ENCODE measurements at regions not wholly inside any gene's neighbourhood (a gene's known extent, or its start where the extent isn't known, plus 50 kb on each side); places are given as distances from the start of the nearest gene placed in this dataset.

DNA sequence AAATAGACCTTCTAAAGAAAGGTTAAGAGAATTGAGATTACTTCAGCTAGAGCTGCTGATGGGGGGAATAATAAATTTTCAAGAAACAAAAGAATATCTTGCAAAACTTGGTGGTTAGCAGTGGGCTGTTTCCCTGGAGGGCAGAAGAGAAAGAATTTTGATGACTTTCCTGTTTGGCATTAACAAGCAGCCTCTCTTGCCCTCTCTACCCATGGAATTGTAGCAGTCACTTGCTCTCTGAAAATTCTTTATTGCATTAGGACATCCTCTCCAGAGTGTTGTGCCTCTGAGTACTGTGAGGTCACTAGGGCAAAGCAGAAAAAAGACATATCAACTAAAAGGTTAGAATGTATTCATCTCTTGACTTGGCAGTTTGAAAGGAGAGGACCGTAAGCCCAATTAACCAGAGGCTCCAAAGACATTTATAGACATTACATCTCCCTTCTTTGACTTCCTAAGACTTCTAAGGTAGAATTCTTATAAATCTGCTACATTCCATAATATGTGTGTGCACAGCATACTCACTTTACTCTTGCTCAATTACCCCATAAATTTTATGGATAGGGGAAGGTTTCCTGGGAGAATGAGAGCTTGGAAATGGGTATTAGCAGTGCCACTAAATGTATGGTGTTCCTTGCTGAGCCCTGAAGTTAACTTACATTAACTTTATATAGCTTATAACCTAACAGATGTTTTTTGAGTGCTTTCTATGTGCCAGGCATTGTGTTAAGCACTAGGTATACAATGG, 215.3 kb downstream of the KIF20B start:
- no peak overlapping the region for H3K4me3 ChIP-seq
- no peaks in the 10 kb centered on the region for H3K9me3 ChIP-seq (ENCODE audit: low read depth, low read length)
- H3K9ac ChIP-seq (ENCODE audit: insufficient read length), result no peak overlapping the region
- TF ChIP-seq POLR2AphosphoS5 (IDR thresholded peaks at IDR 0.05; ENCODE audit: borderline replicate concordance, low read depth, low read length) (no peak), FOXP2 (optimal IDR thresholded peaks at IDR 0.05; ENCODE audit: control extremely low read depth, extremely low read length, insufficient read depth) (no peak), EZH2 (IDR thresholded peaks at IDR 0.05) (no peak)
- H3K27ac ChIP-seq, result no peak overlapping the region
- peak; percentile 34 for DNase-seq (ENCODE audit: low read depth, low spot score)
- H3K36me3 ChIP-seq (ENCODE audit: insufficient read depth, low read length), result no peaks in the 10 kb centered on the region

DNA sequence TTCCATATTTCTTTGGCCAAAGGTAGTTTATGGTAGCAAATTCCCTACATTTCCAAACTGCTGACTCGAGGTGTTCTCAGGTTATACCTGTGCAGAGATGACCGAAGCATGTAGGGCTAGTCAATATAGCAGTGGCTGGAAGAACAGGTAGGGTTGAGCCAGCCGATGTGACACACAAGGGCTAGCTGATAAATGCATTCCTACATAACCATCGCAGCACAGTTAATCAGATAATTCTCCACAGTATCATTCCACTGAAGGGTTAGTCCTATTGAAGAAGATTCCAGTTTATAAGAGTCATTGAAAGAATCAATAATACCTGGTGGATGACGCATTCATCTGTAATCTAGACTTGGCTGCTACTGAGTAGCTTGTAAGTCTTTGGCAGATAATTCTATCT, 220.0 kb downstream of the KIF20B start:
- Histone ChIP-seq H3K27ac (no peak overlapping the region), H3K4me3 (no peak overlapping the region), H3K9ac (ENCODE audit: insufficient read length) (no peak overlapping the region), H3K36me3 (ENCODE audit: insufficient read depth, low read length) (no peaks in the 10 kb centered on the region), H3K9me3 (ENCODE audit: low read depth, low read length) (no peaks in the 10 kb centered on the region)
- DNase-seq (ENCODE audit: low read depth, low spot score), result no peak
- TF ChIP-seq FOXP2 (optimal IDR thresholded peaks at IDR 0.05; ENCODE audit: control extremely low read depth, extremely low read length, insufficient read depth), result no peak
- TF ChIP-seq EZH2 (IDR thresholded peaks at IDR 0.05), result no peak
- no peak for TF ChIP-seq POLR2AphosphoS5 (IDR thresholded peaks at IDR 0.05; ENCODE audit: borderline replicate concordance, low read depth, low read length)

DNA sequence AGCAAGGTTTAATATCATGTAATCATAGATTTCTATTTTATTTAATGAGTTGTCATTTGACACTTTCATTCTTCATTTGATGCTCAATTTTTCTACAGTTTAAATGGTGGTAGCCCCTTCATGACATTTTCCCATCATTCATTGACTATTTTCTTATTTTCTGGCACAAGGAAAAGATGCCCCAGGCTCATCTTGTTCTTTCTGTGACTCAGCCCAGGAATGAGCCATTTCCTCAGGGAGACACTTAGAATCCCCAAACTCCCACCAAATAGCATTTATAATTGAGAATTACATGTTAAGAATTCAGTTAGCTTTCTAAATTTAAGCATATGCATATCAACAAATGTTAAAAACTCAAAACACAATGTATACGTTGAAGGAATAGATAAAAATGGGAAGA, 222.3 kb downstream of the KIF20B start:
- DNase-seq (ENCODE audit: low read depth, low spot score), result no peak
- TF ChIP-seq FOXP2 (optimal IDR thresholded peaks at IDR 0.05; ENCODE audit: control extremely low read depth, extremely low read length, insufficient read depth) (no peak), EZH2 (IDR thresholded peaks at IDR 0.05) (no peak), POLR2AphosphoS5 (IDR thresholded peaks at IDR 0.05; ENCODE audit: borderline replicate concordance, low read depth, low read length) (no peak)
- Histone ChIP-seq H3K36me3 (ENCODE audit: insufficient read depth, low read length) (no peaks in the 10 kb centered on the region), H3K27ac (no peak overlapping the region), H3K4me3 (no peak overlapping the region), H3K9me3 (ENCODE audit: low read depth, low read length) (no peaks in the 10 kb centered on the region), H3K9ac (ENCODE audit: insufficient read length) (no peak overlapping the region)

DNA sequence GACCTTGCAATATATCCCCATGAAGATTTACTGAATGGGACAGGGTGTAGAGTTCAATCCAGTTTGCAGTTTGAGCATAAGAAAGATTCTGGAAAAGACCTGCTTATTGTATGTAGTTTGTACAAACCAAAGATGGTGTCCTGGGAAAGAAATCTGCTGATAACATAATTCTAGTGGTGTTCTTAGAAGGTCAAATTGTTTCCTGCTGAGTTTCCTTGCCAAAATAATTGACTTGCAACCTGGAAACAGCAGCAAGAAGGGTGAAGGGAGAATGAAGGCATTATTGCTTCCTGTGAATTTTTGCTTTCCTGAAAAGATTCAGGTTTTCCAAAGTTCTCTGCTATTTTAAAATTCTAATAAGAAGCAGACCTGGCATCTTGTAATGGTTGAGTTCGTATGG, 222.9 kb downstream of the KIF20B start:
- DNase-seq (ENCODE audit: low read depth, low spot score), result no peak
- no peak overlapping the region for H3K27ac ChIP-seq
- TF ChIP-seq FOXP2 (optimal IDR thresholded peaks at IDR 0.05; ENCODE audit: control extremely low read depth, extremely low read length, insufficient read depth) (no peak), POLR2AphosphoS5 (IDR thresholded peaks at IDR 0.05; ENCODE audit: borderline replicate concordance, low read depth, low read length) (no peak), EZH2 (IDR thresholded peaks at IDR 0.05) (no peak)

DNA sequence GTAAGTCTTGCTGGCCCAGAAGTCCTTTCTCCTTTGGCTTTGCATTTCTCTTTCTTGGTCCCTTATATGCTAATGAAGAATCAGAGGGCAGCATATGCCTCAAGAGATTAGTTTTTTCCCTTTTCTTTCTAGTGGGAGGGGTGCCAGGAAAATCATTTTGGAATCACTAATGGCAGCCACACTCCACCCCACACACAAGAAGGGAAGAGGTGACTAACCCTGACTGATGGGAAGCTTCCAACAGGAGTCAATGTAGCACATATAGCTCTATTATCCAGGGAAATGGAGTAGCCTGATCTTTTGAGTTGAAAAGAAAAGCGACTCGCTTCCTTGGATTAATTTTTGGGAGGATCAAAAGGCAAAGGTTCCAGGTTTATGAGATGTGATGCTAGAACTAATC, 225.3 kb downstream of the KIF20B start:
- no peak for TF ChIP-seq EZH2 (IDR thresholded peaks at IDR 0.05)
- no peak overlapping the region for H3K27ac ChIP-seq
- H3K36me3 ChIP-seq (ENCODE audit: insufficient read depth, low read length), result no peaks in the 10 kb centered on the region

More for the DNA sequence above, 222.9 kb downstream of the KIF20B start:
- Histone ChIP-seq H3K4me3 (no peak overlapping the region), H3K9ac (ENCODE audit: insufficient read length) (no peak overlapping the region), H3K9me3 (ENCODE audit: low read depth, low read length) (no peaks in the 10 kb centered on the region), H3K36me3 (ENCODE audit: insufficient read depth, low read length) (no peaks in the 10 kb centered on the region)

DNA sequence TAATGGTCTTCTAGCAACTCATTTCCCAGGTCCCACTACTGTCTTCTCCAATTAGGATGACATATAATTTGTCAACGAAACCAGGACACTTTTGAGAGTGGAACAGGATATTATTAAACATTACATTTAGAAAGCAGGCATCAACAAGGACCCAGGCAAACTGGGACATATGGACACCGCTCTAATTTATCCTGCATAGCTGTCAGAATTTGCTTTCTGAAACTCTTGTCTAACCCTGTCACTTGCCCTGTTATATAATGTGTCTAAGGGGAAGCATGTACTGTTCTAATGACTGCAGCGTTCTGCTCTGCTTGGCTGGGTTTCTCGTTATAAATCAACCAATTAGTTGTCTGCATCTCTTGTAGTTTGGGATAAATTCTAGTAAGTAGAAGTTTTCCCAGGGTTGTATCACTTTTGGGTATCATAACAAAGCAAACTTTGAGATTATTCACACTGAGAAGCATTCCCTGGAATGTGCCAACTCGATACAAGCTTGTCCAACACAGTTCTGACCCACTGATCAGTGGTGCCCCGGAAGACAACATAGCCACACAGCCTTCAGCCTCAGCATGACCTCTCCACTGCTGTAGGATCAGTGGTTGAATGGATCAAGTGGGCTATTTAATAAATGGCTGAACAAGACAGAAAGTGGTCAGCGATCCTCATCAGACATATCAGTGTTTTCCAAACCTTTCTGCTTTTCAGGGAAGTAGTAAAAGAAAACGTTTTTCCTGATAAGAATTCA, 228.1 kb downstream of the KIF20B start:
- no peak overlapping the region for H3K27ac ChIP-seq
- no peak for DNase-seq (ENCODE audit: low read depth, low spot score)
- no peaks in the 10 kb centered on the region for H3K36me3 ChIP-seq (ENCODE audit: insufficient read depth, low read length)
- no peak for TF ChIP-seq EZH2 (IDR thresholded peaks at IDR 0.05)
- TF ChIP-seq POLR2AphosphoS5 (IDR thresholded peaks at IDR 0.05; ENCODE audit: borderline replicate concordance, low read depth, low read length), result no peak
- no peak overlapping the region for H3K4me3 ChIP-seq
- H3K9ac ChIP-seq (ENCODE audit: insufficient read length), result no peak overlapping the region
- no peaks in the 10 kb centered on the region for H3K9me3 ChIP-seq (ENCODE audit: low read depth, low read length)

More for the DNA sequence above, 225.3 kb downstream of the KIF20B start:
- DNase-seq (ENCODE audit: low read depth, low spot score), result no peak
- H3K9ac ChIP-seq (ENCODE audit: insufficient read length), result no peak overlapping the region
- no peak overlapping the region for H3K4me3 ChIP-seq
- H3K9me3 ChIP-seq (ENCODE audit: low read depth, low read length), result no peaks in the 10 kb centered on the region

DNA sequence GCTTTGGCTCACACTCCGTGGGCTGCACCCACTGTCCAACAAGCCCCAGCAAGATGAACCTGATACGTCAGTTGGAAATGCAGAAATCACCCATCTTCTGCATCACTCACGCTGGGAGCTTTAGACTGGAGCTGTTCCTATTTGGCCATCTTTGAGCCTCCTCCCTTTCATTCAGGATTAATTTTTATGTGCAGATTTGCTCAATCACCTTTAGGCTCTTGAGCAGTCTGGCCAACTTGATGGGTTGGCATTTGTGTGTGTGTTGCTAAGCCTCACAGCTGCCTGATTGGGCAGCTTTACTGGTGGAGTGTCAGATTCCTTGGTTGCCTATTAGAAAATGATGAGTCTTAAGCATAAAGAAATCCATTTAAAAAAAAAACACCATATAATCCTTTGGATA, 236.1 kb downstream of the KIF20B start:
- TF ChIP-seq POLR2AphosphoS5 (IDR thresholded peaks at IDR 0.05; ENCODE audit: borderline replicate concordance, low read depth, low read length) (no peak), FOXP2 (optimal IDR thresholded peaks at IDR 0.05; ENCODE audit: control extremely low read depth, extremely low read length, insufficient read depth) (no peak), EZH2 (IDR thresholded peaks at IDR 0.05) (no peak)
- H3K4me3 ChIP-seq, result no peak overlapping the region
- DNase-seq (ENCODE audit: low read depth, low spot score), result no peak
- no peak overlapping the region for H3K27ac ChIP-seq
- no peak overlapping the region for H3K9ac ChIP-seq (ENCODE audit: insufficient read length)
- H3K9me3 ChIP-seq (ENCODE audit: low read depth, low read length), result no peaks in the 10 kb centered on the region
- no peaks in the 10 kb centered on the region for H3K36me3 ChIP-seq (ENCODE audit: insufficient read depth, low read length)

DNA sequence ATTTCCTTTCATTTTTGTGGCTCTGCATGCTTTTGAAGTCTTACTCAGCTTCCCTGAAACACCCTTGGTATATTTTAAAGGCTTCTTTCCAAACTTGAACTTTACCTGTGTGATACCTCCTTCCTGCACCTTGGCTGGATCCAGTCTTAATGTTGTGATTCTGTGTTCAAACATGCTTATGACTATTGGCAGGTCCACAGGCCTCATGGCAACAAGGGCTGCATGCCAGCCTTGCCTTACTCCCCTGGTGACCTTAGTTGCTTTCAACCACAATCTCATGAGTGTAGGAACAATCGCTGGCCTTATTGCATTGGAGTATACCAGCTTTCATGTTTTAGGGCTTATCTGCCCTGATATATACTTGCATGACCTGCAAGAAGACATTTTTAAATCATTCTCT, 238.7 kb downstream of the KIF20B start:
- no peak for DNase-seq (ENCODE audit: low read depth, low spot score)
- no peak overlapping the region for H3K9ac ChIP-seq (ENCODE audit: insufficient read length)
- no peak overlapping the region for H3K4me3 ChIP-seq
- no peaks in the 10 kb centered on the region for H3K9me3 ChIP-seq (ENCODE audit: low read depth, low read length)
- TF ChIP-seq FOXP2 (optimal IDR thresholded peaks at IDR 0.05; ENCODE audit: control extremely low read depth, extremely low read length, insufficient read depth), result no peak
- no peak for TF ChIP-seq POLR2AphosphoS5 (IDR thresholded peaks at IDR 0.05; ENCODE audit: borderline replicate concordance, low read depth, low read length)
- no peak for TF ChIP-seq EZH2 (IDR thresholded peaks at IDR 0.05)
- H3K36me3 ChIP-seq (ENCODE audit: insufficient read depth, low read length), result no peaks in the 10 kb centered on the region
- H3K27ac ChIP-seq, result no peak overlapping the region
